HG03378 (cell line): ENCODE measurements at regions not wholly inside any gene's neighbourhood (a gene's known extent, or its start where the extent isn't known, plus 50 kb on each side); places are given as distances from the start of the nearest gene placed in this dataset.

ENCODE experiments used
- ATAC-seq: cut with Tn5 transposase; IDR thresholded peaks from one replicate; pipeline ENCODE4 v1.9.1; 2021; ENCODE audit warnings: mild to moderate bottlenecking, moderate library complexity; ENCODE audit not compliant: unreplicated experiment

DNA sequence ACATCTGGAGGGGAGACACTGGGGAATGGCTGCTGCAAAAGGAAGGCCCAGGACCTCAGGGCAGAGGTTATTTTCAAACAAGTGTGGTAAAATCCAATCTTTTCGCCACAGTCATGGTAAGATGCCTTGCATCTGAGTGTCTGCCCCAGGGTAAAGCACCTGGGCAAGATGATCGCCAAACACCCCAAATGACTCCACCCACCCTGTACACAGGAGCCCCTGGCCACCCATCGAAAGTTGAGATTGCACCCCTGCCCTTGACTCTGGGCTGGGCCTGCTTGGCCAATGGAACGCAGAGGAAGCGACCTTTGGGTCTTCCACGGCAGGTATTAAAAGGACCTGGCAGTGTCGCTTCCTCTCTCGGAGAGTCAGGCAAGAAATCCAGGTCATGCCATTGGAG is 88.8 kb downstream of the C16orf95 start:
- ATAC-seq: no peak

- ATAC-seq: no peak
These were observed 87.7 kb downstream of the C16orf95 start for GRCh38 chr16:87229230-87230188.

DNA sequence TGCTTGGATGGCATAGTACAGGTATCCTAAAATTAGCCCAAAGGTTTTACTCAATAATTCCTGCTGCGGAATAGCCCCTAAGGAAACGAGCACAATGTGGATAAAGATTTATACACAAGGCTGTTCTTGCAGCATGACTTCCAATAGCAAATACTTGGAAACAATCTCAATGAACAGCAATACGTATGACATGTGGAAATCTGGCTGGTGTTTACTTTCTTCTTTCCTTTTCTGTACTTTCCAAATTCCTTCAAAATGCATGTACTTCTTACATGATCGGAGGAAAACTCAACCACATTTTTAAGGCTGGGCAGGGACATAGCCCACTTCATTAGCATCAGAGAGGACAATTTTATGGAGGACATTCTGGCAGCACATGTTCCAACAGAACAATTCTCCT is 86.6 kb downstream of the C16orf95 start:
- no peak for ATAC-seq

DNA sequence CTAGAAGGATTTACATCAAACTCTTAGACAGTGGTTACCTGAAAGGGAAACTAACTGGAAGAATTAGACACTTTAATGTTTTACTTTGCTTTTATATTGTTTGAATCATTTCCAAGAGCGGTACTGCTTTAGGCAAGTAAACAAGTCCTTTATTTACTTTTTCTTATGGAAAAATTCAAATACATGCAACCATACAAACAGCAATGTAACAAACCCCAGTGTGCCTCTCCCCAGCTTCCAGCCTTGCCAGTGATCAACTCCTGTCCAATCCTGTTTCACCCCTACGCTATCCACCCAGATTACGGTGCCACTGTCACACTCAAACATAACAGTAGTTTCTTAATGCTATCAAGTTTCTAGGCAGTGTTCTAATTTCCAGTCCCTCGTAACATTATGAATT is 85.9 kb downstream of the C16orf95 start:
- no peak for ATAC-seq

DNA sequence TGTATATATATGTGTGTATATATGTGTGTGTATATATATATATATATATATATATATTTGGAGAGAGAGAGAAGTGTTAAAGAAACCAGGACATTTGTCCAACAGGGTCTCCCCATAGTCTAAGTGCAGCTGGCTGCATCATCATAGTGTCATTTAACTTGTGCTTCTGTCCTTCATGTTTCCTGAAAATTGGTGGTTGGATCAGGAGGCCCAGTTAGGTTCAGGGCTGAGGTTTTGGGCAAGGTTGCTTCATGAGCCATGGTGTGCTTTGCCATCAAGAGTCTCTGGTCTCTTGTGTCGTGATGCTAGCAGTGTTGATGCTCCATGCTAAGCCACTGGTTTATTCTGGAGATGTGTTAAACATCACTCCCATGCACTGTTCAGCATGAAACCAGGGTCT is 85.3 kb downstream of the C16orf95 start:
- no peak for ATAC-seq

DNA sequence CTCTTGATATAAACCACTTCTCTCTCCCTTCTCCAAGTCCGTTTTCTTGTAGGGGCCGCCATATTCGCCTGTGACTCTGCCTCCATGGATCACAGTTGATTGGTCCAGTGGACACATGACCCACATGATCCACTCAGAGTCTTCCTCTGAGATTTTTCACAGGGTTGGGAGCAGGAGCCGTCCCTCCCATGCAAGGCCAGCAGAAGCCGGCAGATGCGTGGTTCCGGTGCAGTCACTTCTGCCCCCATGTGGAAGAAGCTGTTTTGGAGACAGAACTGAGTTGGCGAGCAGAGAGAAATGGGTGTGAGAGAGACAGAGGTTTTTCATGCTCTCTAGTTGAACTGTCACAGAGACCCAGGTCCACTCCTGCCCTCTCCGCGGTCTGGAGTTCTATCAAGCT is 83.3 kb downstream of the C16orf95 start:
- no peak for ATAC-seq

DNA sequence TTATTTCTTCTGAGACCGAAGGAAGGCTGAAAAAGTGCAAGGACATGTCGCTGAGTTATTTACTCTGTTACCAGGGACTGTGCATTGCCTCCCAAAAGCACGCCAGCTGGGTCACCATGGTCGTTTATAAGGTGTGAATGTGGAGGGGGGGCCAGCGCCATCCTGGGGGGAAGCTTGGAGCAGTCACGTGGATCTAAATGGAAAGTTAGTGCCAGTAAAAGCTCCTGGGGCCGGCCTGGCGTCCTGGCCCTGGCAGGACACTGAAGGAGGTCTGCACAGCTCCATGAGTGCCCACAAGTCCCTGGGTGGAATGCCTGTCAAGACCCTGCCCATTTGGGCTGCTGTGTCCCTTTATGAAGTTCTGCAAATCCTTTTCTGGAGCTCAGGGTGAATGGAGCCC is 82.6 kb downstream of the C16orf95 start:
- ATAC-seq: no peak

GRCh38 chr16:87235810-87236515 is 81.2 kb downstream of the C16orf95 start:
- no peak for ATAC-seq

DNA sequence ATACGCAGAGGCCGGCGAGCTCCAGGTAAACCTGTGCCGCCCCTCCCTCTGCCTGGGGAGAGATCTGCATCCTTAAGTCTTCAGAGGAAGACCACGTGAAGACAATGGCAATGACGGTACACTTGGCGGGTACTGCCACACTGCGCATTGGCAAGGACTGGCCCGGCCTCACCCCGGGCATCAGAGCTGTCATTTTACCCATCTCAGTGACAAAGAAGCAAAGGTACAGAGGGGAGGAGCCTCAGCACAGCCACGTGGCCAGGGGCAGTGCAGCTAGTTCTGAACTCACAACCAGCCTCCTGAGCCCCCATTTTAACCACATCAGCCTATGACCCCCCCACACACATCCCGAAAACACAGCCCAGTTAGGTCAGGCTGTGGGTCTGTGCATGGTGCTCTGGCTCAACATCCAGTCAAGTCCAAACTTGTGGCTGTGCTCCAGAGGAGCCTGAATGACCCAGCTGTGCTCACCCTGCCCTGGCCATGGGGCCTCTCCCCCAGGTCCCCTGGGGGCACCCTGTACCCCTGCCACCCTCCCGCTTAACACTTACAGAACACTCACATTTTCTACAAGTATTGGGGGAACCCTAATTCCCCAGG is 80.6 kb downstream of the C16orf95 start:
- ATAC-seq: no peak

DNA sequence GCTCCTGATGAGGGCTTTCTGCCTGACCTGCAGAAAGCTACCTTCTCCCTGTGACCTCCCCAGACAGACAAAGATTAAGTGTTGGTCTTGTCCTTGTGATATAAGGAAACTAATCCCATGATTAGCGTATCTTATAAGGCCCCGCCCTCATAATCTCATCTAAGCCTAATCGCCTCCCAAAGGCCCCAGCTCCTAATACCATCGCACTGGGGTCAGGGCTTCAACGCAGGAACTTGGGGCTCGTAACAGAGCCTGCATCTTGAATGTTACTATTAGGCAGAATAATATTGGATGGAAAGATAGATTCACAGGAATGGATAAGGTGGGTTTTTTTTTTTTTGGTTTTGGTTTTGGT is 78.9 kb downstream of the C16orf95 start:
- ATAC-seq: no peak

DNA sequence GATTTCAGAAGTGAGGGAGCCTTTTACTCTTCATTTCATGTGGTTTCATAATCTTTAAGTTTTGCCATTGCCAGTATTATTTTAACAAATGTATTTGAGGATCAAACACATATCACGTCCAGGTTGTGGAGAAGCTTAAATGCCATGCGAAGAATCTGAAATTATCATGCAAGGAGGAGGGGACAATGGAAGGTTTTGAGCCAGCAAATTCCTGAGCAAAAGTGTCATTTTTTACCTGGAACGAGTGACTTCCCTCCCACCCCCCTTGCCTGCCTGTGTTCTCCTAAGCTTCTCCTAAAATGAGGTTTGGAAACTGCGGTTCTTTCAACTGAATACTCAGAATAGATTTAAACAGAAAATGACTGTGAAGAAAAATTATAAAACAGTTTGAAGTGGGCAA is 77.6 kb downstream of the C16orf95 start:
- no peak for ATAC-seq

GRCh38 chr16:87240211-87241136 is 76.7 kb downstream of the C16orf95 start:
- ATAC-seq: no peak

DNA sequence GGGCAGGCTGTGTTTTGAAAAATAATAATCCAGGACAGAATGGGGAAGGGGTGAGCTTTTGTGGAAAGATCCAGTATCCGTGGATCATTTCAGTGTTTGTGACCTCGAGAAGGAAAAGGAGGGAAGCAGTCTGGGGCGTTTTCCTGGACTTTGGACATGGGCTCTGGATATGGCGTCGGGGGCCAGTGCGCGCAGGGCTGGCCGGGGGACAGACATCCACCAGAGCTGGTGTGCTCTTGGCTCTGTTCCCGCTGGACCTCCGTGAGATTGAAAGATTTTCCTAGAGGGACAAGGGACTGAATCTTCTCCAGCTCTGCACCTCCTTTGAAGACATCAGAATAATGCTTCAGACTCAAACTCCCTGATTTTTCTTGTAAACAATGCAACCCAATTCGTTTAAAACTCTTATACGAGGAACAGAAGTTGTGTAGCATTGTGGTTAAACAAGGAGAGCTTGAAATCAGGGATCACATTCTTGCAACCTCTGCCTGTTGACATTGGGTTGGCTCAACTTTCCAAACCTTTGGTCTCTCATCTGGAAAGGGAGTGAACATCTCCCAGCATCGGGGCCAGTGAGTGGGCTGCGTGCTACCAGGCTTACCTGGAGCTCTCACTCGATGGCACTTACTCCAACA is 75.9 kb downstream of the C16orf95 start:
- ATAC-seq: no peak

DNA sequence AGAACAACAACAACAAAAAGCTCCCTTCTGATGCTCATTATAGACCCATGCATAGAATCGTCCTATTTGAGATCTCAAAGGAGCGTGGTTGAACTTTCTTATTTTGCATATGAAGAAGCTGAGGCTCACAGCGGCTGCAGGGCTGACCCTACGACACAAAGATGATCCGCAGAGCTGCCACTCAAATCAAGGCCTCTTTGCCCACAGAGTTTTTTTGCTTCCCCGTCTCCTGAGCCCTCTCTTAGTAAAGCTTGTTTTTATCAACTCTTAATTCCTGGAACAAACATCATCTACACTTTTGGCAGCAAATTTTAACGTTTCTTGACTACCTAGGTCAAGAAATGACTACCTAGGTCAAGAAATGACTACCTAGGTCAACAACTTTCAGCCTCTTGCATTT is 73.7 kb downstream of the C16orf95 start:
- ATAC-seq: no peak

- no peak for ATAC-seq
These were observed 72.5 kb downstream of the C16orf95 start for GRCh38 chr16:87244636-87245197.

- ATAC-seq: no peak
These were observed 71.7 kb downstream of the C16orf95 start for GRCh38 chr16:87245511-87245910.

- no peak for ATAC-seq
These were observed 70.7 kb downstream of the C16orf95 start for GRCh38 chr16:87246269-87247065.

GRCh38 chr16:87248714-87249113 is 68.5 kb downstream of the C16orf95 start:
- ATAC-seq: no peak

GRCh38 chr16:87249425-87249824 is 67.8 kb downstream of the C16orf95 start:
- ATAC-seq: no peak
